GM12891 (cell line): ENCODE measurements at regions not wholly inside any gene's neighbourhood (a gene's known extent, or its start where the extent isn't known, plus 50 kb on each side); places are given as distances from the start of the nearest gene placed in this dataset.

ENCODE experiments used
- PAX5 ChIP-seq: IDR thresholded peaks from 2 replicates; pipeline ENCODE4 v1.6.1; 2011; ENCODE audit warnings: low read length, moderate library complexity, mild to moderate bottlenecking; ENCODE audit not compliant: insufficient read depth, severe bottlenecking
- POLR2A ChIP-seq: IDR thresholded peaks from 2 replicates; pipeline ENCODE4 v1.6.1; 2011; ENCODE audit warnings: low read depth, low read length, control low read depth
- POLR2AphosphoS5 ChIP-seq: IDR thresholded peaks from 2 replicates; pipeline ENCODE4 v1.6.1; 2011; ENCODE audit warnings: low read depth, low read length, control low read depth
- POU2F2 ChIP-seq: IDR thresholded peaks from 2 replicates; pipeline ENCODE4 v1.6.1; 2011; ENCODE audit warnings: low read depth, mild to moderate bottlenecking, control low read depth, low read length, moderate library complexity
- SPI1 ChIP-seq: IDR thresholded peaks from 2 replicates; pipeline ENCODE4 v1.6.1; 2011; ENCODE audit warnings: low read depth, low read length, control low read depth
- TAF1 ChIP-seq: IDR thresholded peaks from 2 replicates; pipeline ENCODE4 v1.6.1; 2011; ENCODE audit warnings: low read depth, low read length, control low read depth

DNA sequence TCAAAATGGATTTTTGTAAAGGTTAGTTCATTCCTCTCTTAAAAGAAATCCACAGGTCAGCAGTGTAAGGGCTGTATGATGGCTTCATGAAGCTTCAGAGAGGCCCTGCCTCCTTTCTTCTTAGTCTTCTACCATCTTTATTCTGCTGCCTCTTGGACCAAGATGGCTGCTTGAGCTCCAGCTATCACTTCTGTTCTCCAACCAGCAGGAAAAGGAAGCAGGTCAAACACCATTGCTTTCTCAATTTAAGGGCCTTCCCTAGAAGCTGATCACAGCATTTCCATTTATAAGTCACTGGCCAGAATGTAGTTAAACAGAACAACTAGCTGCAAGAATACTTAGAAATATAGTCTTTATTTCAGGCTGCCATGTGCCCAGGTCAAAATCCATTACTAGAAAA, 336.8 kb upstream of the KLF3 start:
- TF ChIP-seq POLR2A: no peak
- no peak for TF ChIP-seq POLR2AphosphoS5
- no peak for TF ChIP-seq SPI1
- TF ChIP-seq PAX5: no peak
- TF ChIP-seq TAF1: no peak
- no peak for TF ChIP-seq POU2F2
